CD4-positive, alpha-beta T cell (primary cell): ENCODE measurements at regions not wholly inside any gene's neighbourhood (a gene's known extent, or its start where the extent isn't known, plus 50 kb on each side); places are given as distances from the start of the nearest gene placed in this dataset.

Source experiments
- ATAC-seq: fragments of 200-7000 bp; cut with Tn5 transposase; one replicate; pipeline ENCODE4 v1.10.0; 2022; ENCODE audit warnings: mild to moderate bottlenecking; ENCODE audit not compliant: poor library complexity
- CTCF ChIA-PET: fragments of 350-600 bp; sonication (Branson Sonifier 250); formaldehyde crosslinking; loops from one replicate; lab custom pipeline; 2021; ENCODE audit warnings: antibody characterized with exemption, inconsistent platforms; lab: Charles Lee
- POLR2A ChIA-PET: fragments of 350-600 bp; sonication (Branson Sonifier 250); formaldehyde crosslinking; loops from one replicate; lab custom pipeline; 2021; ENCODE audit warnings: antibody characterized with exemption, inconsistent platforms; lab: Charles Lee
- DNase-seq, 14 experiments: peaks; one replicate each; pipeline ENCODE4 v3.0.0-alpha.2; 2013 to 2020; ENCODE audit warnings: mixed read lengths in 2 of 14
- H3K27ac ChIP-seq, 2 donors: one replicate each; pipeline versions ENCODE4 v1.5.1 to v1.7.0; 2013; ENCODE audit warnings: low read length in 2 of 2, low read depth in 1 of 2, mild to moderate bottlenecking in 1 of 2
- H3K27me3 ChIP-seq, 2 experiments: 1 replicate in 1 of 2; 2 replicates in 1 of 2; pipeline versions ENCODE4 v1.6.1 to v1.7.0; 2013; ENCODE audit warnings: low read length in 2 of 2, control low read depth in 1 of 2, mild to moderate bottlenecking in 1 of 2, moderate library complexity in 1 of 2; ENCODE audit not compliant: insufficient read depth in 2 of 2, control insufficient read depth in 1 of 2
- H3K36me3 ChIP-seq: one replicate; pipeline ENCODE4 v1.6.1; 2013; ENCODE audit warnings: low read length, control low read depth; ENCODE audit not compliant: insufficient read depth
- H3K4me1 ChIP-seq: one replicate; pipeline ENCODE4 v1.6.1; 2013; ENCODE audit warnings: low read length, control low read depth; ENCODE audit not compliant: insufficient read depth
- H3K4me3 ChIP-seq: one replicate; pipeline ENCODE4 v1.5.1; 2013; ENCODE audit warnings: mild to moderate bottlenecking, low read length, moderate library complexity
- H3K9me3 ChIP-seq, 2 experiments: 1 replicate in 1 of 2; 2 replicates in 1 of 2; pipeline versions ENCODE4 v1.6.1 to v1.7.0; 2013; ENCODE audit warnings: low read length in 2 of 2, mild to moderate bottlenecking in 2 of 2, control low read depth in 1 of 2, moderate library complexity in 1 of 2; ENCODE audit not compliant: control insufficient read depth in 1 of 2, insufficient read depth in 1 of 2
- H3K27ac Mint-ChIP-seq: one replicate; pipeline ENCODE4 v1.8.0; 2020; ENCODE audit warnings: mixed read lengths
- H3K27me3 Mint-ChIP-seq: one replicate; pipeline ENCODE4 v1.8.0; 2021; ENCODE audit warnings: mixed read lengths
- H3K36me3 Mint-ChIP-seq: one replicate; pipeline ENCODE4 v1.8.0; 2021; ENCODE audit warnings: low read depth, mixed read lengths
- H3K4me1 Mint-ChIP-seq: one replicate; pipeline ENCODE4 v1.8.0; 2021; ENCODE audit warnings: low read depth, mixed read lengths
- H3K4me3 Mint-ChIP-seq: one replicate; pipeline ENCODE4 v1.8.0; 2020; ENCODE audit warnings: mild to moderate bottlenecking, mixed read lengths
- H3K9me3 Mint-ChIP-seq: one replicate; pipeline ENCODE4 v1.8.0; 2020; ENCODE audit warnings: mixed read lengths
- CTCF ChIP-seq: fragments of 200-600 bp; IDR thresholded peaks from one replicate; pipeline ENCODE4 v1.8.0; 2022; ENCODE audit warnings: antibody characterized with exemption, mild to moderate bottlenecking
- intact Hi-C, 2 experiments: fragments of 100-400 bp; cut with DNase I in 1 of 2; cut with micrococcal nuclease in 1 of 2; formaldehyde crosslinking; loops; one replicate each; pipeline versions ENCODE4 v1.15.1 to v1.9.0; 2023 to 2025; cut with DNase I, micrococcal nuclease

- Histone ChIP-seq H3K36me3 (no peaks in the 10 kb centered on the region), H3K27me3 (no peaks in the 10 kb centered on the region), H3K9me3 (no peaks in the 10 kb centered on the region), H3K4me3 (no peak overlapping the region), H3K4me1 (no peaks in the 10 kb centered on the region), H3K27ac (no peak overlapping the region)
- ChIA-PET POLR2A (no interaction called here), CTCF (no interaction called here)
- Mint-ChIP-seq H3K4me1 (no peaks in the 10 kb centered on the region), H3K27me3 (no peaks in the 10 kb centered on the region), H3K36me3 (no peaks in the 10 kb centered on the region), H3K9me3 (no peaks in the 10 kb centered on the region), H3K4me3 (no peak overlapping the region), H3K27ac (no peak overlapping the region)
- intact Hi-C loops: no loop called here
- ATAC-seq (no peak), DNase-seq (no peak)
- no peak for TF ChIP-seq CTCF
Measured at GRCh38 chr12:90428465-90428864, 526.5 kb downstream of the CCER1 start.

DNA sequence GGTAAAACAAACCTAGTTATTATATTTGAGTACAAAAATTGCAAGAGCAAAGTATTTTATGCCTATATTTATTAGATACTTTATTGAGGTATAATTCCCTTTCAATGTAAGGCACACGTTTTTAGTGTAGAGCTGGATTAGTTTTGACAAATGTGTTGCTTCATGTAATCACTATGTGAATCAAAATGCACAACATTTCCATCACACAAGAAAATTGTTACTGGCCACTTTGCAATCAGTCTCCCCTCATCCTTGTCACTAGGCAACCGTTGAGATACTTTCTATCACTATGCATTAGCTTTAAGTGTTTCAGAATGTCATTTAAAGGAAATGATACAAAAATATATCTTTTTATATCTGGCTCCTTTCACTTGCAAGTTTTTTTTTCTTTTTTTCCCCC is 531.0 kb downstream of the CCER1 start:
- TF ChIP-seq CTCF: no peak
- H3K36me3 ChIP-seq: no peaks in the 10 kb centered on the region
- H3K27ac ChIP-seq: no peak overlapping the region
- H3K27me3 ChIP-seq: no peaks in the 10 kb centered on the region
- ChIA-PET POLR2A (no interaction called here), CTCF (no interaction called here)
- Mint-ChIP-seq H3K4me1 (no peaks in the 10 kb centered on the region), H3K27ac (no peak overlapping the region), H3K27me3 (no peaks in the 10 kb centered on the region), H3K36me3 (no peaks in the 10 kb centered on the region), H3K4me3 (no peak overlapping the region), H3K9me3 (no peaks in the 10 kb centered on the region)
- DNase-seq (no peak), ATAC-seq (no peak)
- H3K4me3 ChIP-seq: no peak overlapping the region
- H3K9me3 ChIP-seq: no peaks in the 10 kb centered on the region
- intact Hi-C loops: no loop called here
- no peaks in the 10 kb centered on the region for H3K4me1 ChIP-seq

GRCh38 chr12:90410962-90411361 is 544.0 kb downstream of the CCER1 start:
- Mint-ChIP-seq H3K4me1 (no peaks in the 10 kb centered on the region), H3K36me3 (no peaks in the 10 kb centered on the region), H3K27ac (no peak overlapping the region), H3K4me3 (no peak overlapping the region), H3K27me3 (no peaks in the 10 kb centered on the region), H3K9me3 (peaks cover 2% of the 10 kb centered on the region)
- peaks cover 0 to 6% of the 10 kb centered on the region in 2 experiments for H3K9me3 ChIP-seq
- TF ChIP-seq CTCF: no peak
- no peak overlapping the region for H3K27ac ChIP-seq
- ChIA-PET POLR2A (no interaction called here), CTCF (no interaction called here)
- H3K36me3 ChIP-seq: no peaks in the 10 kb centered on the region
- DNase-seq: peak in 1 of 14 experiments; percentile 8
- ATAC-seq: no peak
- no peaks in the 10 kb centered on the region for H3K4me1 ChIP-seq
- H3K4me3 ChIP-seq: no peak overlapping the region
- intact Hi-C loops: no loop called here
- H3K27me3 ChIP-seq: no peaks in the 10 kb centered on the region
